ENCODE measurements at regions not wholly inside any gene's neighbourhood (a gene's known extent, or its start where the extent isn't known, plus 50 kb on each side); places are given as distances from the start of the nearest gene placed in this dataset.
"Not testable (repeated sequence)": the region's sequence is repeated elsewhere in the genome, so short reads cannot be mapped to it uniquely, and the experiment has no call there.

GRCh38 chr17:26936645-26937044 is 357.3 kb upstream of the WSB1 start:
- not testable (repeated sequence) for DNase-seq (ENCODE audit: low read depth in 2 of 2, low spot score in 1 of 2)

- DNase-seq (ENCODE audit: low read depth in 2 of 2, low spot score in 1 of 2) = not testable (repeated sequence)
Measured at GRCh38 chr17:26937750-26938322, 356.1 kb upstream of the WSB1 start.

- not testable (repeated sequence) for DNase-seq (ENCODE audit: low read depth in 2 of 2, low spot score in 1 of 2)
Measured at GRCh38 chr17:26939755-26940154, 354.2 kb upstream of the WSB1 start.

GRCh38 chr17:26940587-26940986 is 353.3 kb upstream of the WSB1 start:
- not testable (repeated sequence) for DNase-seq (ENCODE audit: low read depth in 2 of 2, low spot score in 1 of 2)

GRCh38 chr17:26962255-26963162 is 331.4 kb upstream of the WSB1 start:
- DNase-seq (ENCODE audit: low read depth in 2 of 2, low spot score in 1 of 2) = no peak

- DNase-seq (ENCODE audit: low read depth in 2 of 2, low spot score in 1 of 2) = no peak
Measured at GRCh38 chr17:26963163-26963503, 330.8 kb upstream of the WSB1 start.

GRCh38 chr17:26965898-26966624 is 327.9 kb upstream of the WSB1 start:
- not testable (repeated sequence) for DNase-seq (ENCODE audit: low read depth in 2 of 2, low spot score in 1 of 2)

GRCh38 chr17:26966625-26967179 is 327.2 kb upstream of the WSB1 start:
- not testable (repeated sequence) for DNase-seq (ENCODE audit: low read depth in 2 of 2, low spot score in 1 of 2)

- not testable (repeated sequence) for DNase-seq (ENCODE audit: low read depth in 2 of 2, low spot score in 1 of 2)
Measured at GRCh38 chr17:26981845-26982425, 312.0 kb upstream of the WSB1 start.

- DNase-seq (ENCODE audit: low read depth in 2 of 2, low spot score in 1 of 2) = not testable (repeated sequence)
Measured at GRCh38 chr17:26982563-26982962, 311.4 kb upstream of the WSB1 start.

GRCh38 chr17:26987851-26988250 is 306.1 kb upstream of the WSB1 start:
- not testable (repeated sequence) for DNase-seq (ENCODE audit: low read depth in 2 of 2, low spot score in 1 of 2)

- DNase-seq (ENCODE audit: low read depth in 2 of 2, low spot score in 1 of 2) = not testable (repeated sequence)
Measured at GRCh38 chr17:26994648-26995047, 299.3 kb upstream of the WSB1 start.

GRCh38 chr17:26996146-26996916 is 297.6 kb upstream of the WSB1 start:
- not testable (repeated sequence) for DNase-seq (ENCODE audit: low read depth in 2 of 2, low spot score in 1 of 2)

- not testable (repeated sequence) for DNase-seq (ENCODE audit: low read depth in 2 of 2, low spot score in 1 of 2)
Measured at GRCh38 chr17:27007734-27008531, 286.0 kb upstream of the WSB1 start.

GRCh38 chr17:27009087-27009486 is 284.8 kb upstream of the WSB1 start:
- DNase-seq (ENCODE audit: low read depth in 2 of 2, low spot score in 1 of 2) = no peak

- DNase-seq (ENCODE audit: low read depth in 2 of 2, low spot score in 1 of 2) = not testable (repeated sequence)
Measured at GRCh38 chr17:27010138-27010537, 283.8 kb upstream of the WSB1 start.

- DNase-seq (ENCODE audit: low read depth in 2 of 2, low spot score in 1 of 2) = not testable (repeated sequence)
Measured at GRCh38 chr17:27030552-27030951, 263.4 kb upstream of the WSB1 start.

- DNase-seq (ENCODE audit: low read depth in 2 of 2, low spot score in 1 of 2) = no peak
Measured at GRCh38 chr17:27038676-27039075, 255.2 kb upstream of the WSB1 start.

- not testable (repeated sequence) for DNase-seq (ENCODE audit: low read depth in 2 of 2, low spot score in 1 of 2)
Measured at GRCh38 chr17:27045039-27045438, 248.9 kb upstream of the WSB1 start.

Data from stimulated activated CD8-positive, alpha-beta memory T cell treated with anti-CD3 and anti-CD28 coated beads, Interleukin-4, amount 100 ng/mL, for 4 hours (primary cell).